Prostate gland (tissue), 2 donors: ENCODE measurements at regions not wholly inside any gene's neighbourhood (a gene's known extent, or its start where the extent isn't known, plus 50 kb on each side); places are given as distances from the start of the nearest gene placed in this dataset.

Experiments used
- DNase-seq: peaks from one replicate; pipeline ENCODE4 v3.0.0-alpha.2; 2019; ENCODE audit warnings: low spot score
- H3K27ac ChIP-seq, 2 donors: fragments of 200-600 bp; sonication (generic); 2 replicates each; pipeline ENCODE4 v1.5.1; 2017 to 2019
- H3K27me3 ChIP-seq: fragments of 200-600 bp; sonication (generic); replicated peaks from 2 replicates; pipeline ENCODE4 v1.5.1; 2019; ENCODE audit not compliant: insufficient read depth
- H3K36me3 ChIP-seq, 2 donors: fragments of 200-600 bp; sonication (generic); 1 replicate in 1 of 2; 2 replicates in 1 of 2; pipeline versions ENCODE4 v1.5.1 to v1.8.1; 2017 to 2019
- H3K4me1 ChIP-seq: fragments of 200-600 bp; sonication (generic); replicated peaks from 2 replicates; pipeline ENCODE4 v1.5.1; 2019
- H3K4me3 ChIP-seq, 2 donors: fragments of 200-600 bp; sonication (generic); 2 replicates each; pipeline ENCODE4 v1.5.1; 2017 to 2019
- H3K9me3 ChIP-seq: fragments of 200-600 bp; sonication (generic); 2 replicates; pipeline ENCODE4 v1.5.1; 2017
- CTCF ChIP-seq, 4 experiments: fragments of 200-600 bp in 2 of 4; fragments of 450-650 bp in 2 of 4; sonication (generic) in 2 of 4; IDR thresholded peaks; 1 replicate in 3 of 4; 2 replicates in 1 of 4; pipeline ENCODE4 v1.5.1; 2016 to 2019; ENCODE audit warnings: antibody characterized with exemption in 4 of 4, mild to moderate bottlenecking in 2 of 4, moderate library complexity in 2 of 4
- POLR2A ChIP-seq: fragments of 450-650 bp; IDR thresholded peaks from one replicate; pipeline ENCODE4 v1.6.1; 2016; ENCODE audit warnings: antibody characterized with exemption, mild to moderate bottlenecking
- POLR2AphosphoS5 ChIP-seq: sonication (generic); formaldehyde crosslinking; IDR thresholded peaks from one replicate; pipeline ENCODE4 v1.6.1; 2017; ENCODE audit warnings: antibody characterized with exemption
- WGBS: methylation state at CpG from one replicate; pipeline ENCODE4 v1.1.5; 2018; 5-methylcytosine and 5-hydroxymethylcytosine counted together
- intact Hi-C: fragments of 100-400 bp; cut with DNase I; formaldehyde crosslinking; loops from one replicate; pipeline ENCODE4 v1.14.2; 2022

GRCh38 chr7:32318300-32319011 lies 171.7 kb downstream of the LSM5 start:
- no peak for DNase-seq
- Histone ChIP-seq H3K4me3 (peak overlapping the region in 1 of 2 donors; percentile 3), H3K9me3 (no peaks in the 10 kb centered on the region), H3K27ac (no peak overlapping the region), H3K27me3 (no peaks in the 10 kb centered on the region), H3K36me3 (no peaks in the 10 kb centered on the region), H3K4me1 (no peaks in the 10 kb centered on the region)
- intact Hi-C loops = no loop called here
- no peak for TF ChIP-seq CTCF (IDR thresholded peaks at IDR 0.05)
- TF ChIP-seq POLR2AphosphoS5 = no peak
- no peak for TF ChIP-seq POLR2A
- 36% methylated on average over 33 of the region's 36 CpGs for WGBS

DNA sequence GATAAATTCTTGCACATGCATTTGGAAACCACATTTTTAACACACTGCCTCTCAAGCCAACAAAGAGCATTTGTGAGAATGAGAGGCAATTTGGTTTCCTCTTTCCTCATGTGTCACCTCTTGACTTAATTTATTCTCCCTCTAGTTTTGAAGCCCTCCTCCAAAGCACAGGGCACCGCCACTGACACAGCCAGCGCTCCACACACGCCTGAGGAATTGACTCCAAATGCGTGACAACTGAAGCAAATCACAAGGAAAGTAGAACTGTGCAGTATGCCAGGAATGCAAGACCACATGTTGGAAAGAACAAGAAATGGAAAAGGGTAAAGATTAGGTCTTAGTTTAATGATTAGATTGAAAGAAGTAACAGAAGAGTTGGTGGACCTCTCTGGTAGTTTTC lies 173.3 kb downstream of the LSM5 start:
- Histone ChIP-seq H3K27me3 (no peaks in the 10 kb centered on the region), H3K36me3 (no peaks in the 10 kb centered on the region), H3K4me3 (no peak overlapping the region), H3K9me3 (no peaks in the 10 kb centered on the region), H3K27ac (no peak overlapping the region), H3K4me1 (no peaks in the 10 kb centered on the region)
- intact Hi-C loops = no loop called here
- no peak for TF ChIP-seq CTCF (IDR thresholded peaks at IDR 0.05)
- no peak for TF ChIP-seq POLR2AphosphoS5
- TF ChIP-seq POLR2A = no peak
- 65% methylated on average over 4 of the region's 4 CpGs for WGBS
- no peak for DNase-seq

DNA sequence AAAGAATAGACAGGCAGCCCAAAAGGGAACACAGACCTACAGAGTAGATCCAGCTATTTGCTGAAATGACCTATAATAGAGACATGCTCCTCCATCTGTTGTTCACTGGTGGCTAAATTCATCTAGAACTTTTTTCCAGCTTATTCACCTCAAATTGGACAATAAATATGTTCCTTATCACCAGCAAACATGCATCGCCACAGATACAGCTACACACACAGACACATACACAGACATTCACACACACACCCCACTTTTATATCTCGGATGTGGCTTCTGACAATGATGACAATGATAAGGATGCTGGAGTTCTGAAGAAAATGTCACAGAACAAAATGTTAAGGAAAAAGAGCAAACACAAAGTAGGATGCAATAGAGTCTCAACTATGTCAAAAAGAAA lies 175.4 kb downstream of the LSM5 start:
- TF ChIP-seq POLR2A (no peak), POLR2AphosphoS5 (no peak), CTCF (IDR thresholded peaks at IDR 0.05) (no peak)
- 69% methylated on average over 2 of the region's 2 CpGs for WGBS
- H3K4me3 ChIP-seq = no peak overlapping the region
- H3K27me3 ChIP-seq = no peaks in the 10 kb centered on the region
- no peaks in the 10 kb centered on the region for H3K36me3 ChIP-seq
- DNase-seq = no peak
- H3K27ac ChIP-seq = no peak overlapping the region
- intact Hi-C loops = no loop called here
- H3K4me1 ChIP-seq = no peaks in the 10 kb centered on the region
- no peaks in the 10 kb centered on the region for H3K9me3 ChIP-seq

DNA sequence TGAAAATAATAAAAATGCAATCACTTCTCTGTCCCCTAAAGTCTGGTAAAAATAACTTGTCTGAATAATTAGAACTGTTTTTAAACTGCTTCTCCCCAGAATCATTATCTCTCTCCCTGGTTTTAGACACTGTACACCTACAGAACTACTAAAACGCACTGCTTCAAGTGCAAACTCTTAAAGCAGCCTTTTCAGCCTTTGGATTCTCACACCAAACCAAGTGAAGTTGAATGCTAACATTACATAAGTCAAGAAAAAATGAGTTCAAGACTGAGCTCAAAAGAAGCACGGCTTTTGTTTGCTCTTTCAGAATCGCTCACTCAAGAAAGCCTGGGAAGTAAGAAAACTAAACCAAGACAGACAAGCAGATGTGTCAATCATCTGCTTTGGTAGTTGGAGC lies 188.8 kb downstream of the LSM5 start:
- intact Hi-C loops = no loop called here
- no peak for TF ChIP-seq POLR2AphosphoS5
- TF ChIP-seq CTCF (IDR thresholded peaks at IDR 0.05) = no peak
- TF ChIP-seq POLR2A = no peak
- 73% methylated on average over 3 of the region's 3 CpGs for WGBS
- Histone ChIP-seq H3K27ac (no peak overlapping the region), H3K4me1 (no peaks in the 10 kb centered on the region), H3K36me3 (no peaks in the 10 kb centered on the region), H3K27me3 (peaks cover 20% of the 10 kb centered on the region), H3K4me3 (no peak overlapping the region), H3K9me3 (no peaks in the 10 kb centered on the region)
- no peak for DNase-seq

DNA sequence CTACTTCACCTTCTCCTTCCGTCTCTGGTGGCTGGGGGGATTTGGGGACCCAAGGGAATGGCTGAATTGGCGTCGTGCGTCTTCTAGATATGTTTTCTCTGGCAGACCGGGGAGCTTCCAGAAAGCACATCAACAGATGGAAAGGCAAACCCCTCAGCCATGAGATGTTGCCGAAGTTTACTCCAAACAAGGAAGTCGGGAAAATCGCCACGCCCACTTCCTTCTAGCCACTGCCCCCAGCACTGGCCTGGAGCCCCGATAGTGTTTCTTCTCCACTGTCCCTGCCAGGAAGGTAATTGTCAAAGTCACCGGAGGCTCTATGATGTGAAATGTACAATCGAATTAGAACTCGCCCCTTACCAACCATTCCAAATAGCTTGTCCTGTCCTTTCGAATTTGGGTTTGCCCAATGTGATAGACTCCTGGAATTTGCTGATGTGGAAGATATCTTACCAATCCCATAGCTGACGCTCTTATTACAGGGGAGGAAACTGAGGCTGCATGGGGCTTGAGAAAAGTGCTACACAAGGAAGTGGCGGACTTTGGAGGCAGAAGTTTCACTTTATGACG lies 191.0 kb downstream of the LSM5 start:
- intact Hi-C loops = no loop called here
- peaks cover 20% of the 10 kb centered on the region for H3K27me3 ChIP-seq
- WGBS = 23% methylated on average over 17 of the region's 17 CpGs
- H3K4me1 ChIP-seq = no peaks in the 10 kb centered on the region
- TF ChIP-seq POLR2A = no peak
- TF ChIP-seq POLR2AphosphoS5 = no peak
- no peak for TF ChIP-seq CTCF (IDR thresholded peaks at IDR 0.05)
- no peaks in the 10 kb centered on the region for H3K9me3 ChIP-seq
- H3K36me3 ChIP-seq = no peaks in the 10 kb centered on the region
- H3K27ac ChIP-seq = no peak overlapping the region
- no peak for DNase-seq
- H3K4me3 ChIP-seq = peak overlapping the region; percentile 21 to 23
